H1 (cell line): ENCODE measurements at regions not wholly inside any gene's neighbourhood (a gene's known extent, or its start where the extent isn't known, plus 50 kb on each side); places are given as distances from the start of the nearest gene placed in this dataset.

Experiments
- FOSL1 ChIP-seq: IDR thresholded peaks from 2 replicates; pipeline ENCODE4 v1.6.1; 2011; ENCODE audit warnings: mild to moderate bottlenecking, low read depth, low read length, moderate library complexity; ENCODE audit not compliant: insufficient read depth
- SIRT6 ChIP-seq: IDR thresholded peaks from one replicate; pipeline ENCODE4 v1.7.1; 2012; ENCODE audit warnings: low read length, inconsistent platforms
- SIX5 ChIP-seq: IDR thresholded peaks from 2 replicates; pipeline ENCODE4 v1.6.1; 2011; ENCODE audit warnings: mild to moderate bottlenecking, low read depth, low read length
- SRF ChIP-seq: IDR thresholded peaks from 2 replicates; pipeline ENCODE4 v1.6.1; 2011; ENCODE audit warnings: mild to moderate bottlenecking, low read depth, low read length, moderate library complexity
- TAF7 ChIP-seq: optimal IDR thresholded peaks from 2 replicates; pipeline ENCODE3; 2011; ENCODE audit warnings: low read depth, mild to moderate bottlenecking, inconsistent platforms, low read length, moderate library complexity, borderline replicate concordance
- TCF12 ChIP-seq: IDR thresholded peaks from 2 replicates; pipeline ENCODE4 v1.6.1; 2011; ENCODE audit warnings: low read depth, mild to moderate bottlenecking, low read length
- YY1 ChIP-seq: IDR thresholded peaks from 2 replicates; pipeline ENCODE4 v1.6.1; 2011; ENCODE audit warnings: low read depth, mild to moderate bottlenecking, low read length
- TF ChIP-seq, protein P1 (sequence below): fragments of 300-600 bp; sonication (generic); IDR thresholded peaks from 2 replicates; pipeline ENCODE4 v1.7.1; 2012; ENCODE audit warnings: low read length, moderate library complexity, mild to moderate bottlenecking, inconsistent platforms; ENCODE audit not compliant: insufficient replicate concordance

DNA sequence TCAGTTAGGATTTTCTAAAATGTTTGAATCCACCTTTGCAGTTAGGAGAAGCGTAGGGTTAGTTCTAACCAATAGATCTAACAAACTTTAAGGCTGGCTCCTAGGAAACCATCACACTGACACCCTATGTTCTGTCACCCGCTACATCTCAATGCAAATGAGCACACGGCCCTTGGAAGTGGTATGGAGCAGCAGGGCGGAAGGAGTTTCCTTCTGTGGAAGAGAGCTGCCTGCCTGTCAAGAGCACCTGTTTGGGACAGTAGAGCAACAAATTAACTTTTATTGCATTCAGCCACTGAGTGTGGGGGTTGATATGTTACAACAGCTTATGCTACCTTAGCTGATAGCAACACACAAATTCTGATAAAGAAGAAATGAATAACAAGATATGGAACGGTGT, 306.9 kb upstream of the RAB6C start (continued):
- TF ChIP-seq, protein P1, sequence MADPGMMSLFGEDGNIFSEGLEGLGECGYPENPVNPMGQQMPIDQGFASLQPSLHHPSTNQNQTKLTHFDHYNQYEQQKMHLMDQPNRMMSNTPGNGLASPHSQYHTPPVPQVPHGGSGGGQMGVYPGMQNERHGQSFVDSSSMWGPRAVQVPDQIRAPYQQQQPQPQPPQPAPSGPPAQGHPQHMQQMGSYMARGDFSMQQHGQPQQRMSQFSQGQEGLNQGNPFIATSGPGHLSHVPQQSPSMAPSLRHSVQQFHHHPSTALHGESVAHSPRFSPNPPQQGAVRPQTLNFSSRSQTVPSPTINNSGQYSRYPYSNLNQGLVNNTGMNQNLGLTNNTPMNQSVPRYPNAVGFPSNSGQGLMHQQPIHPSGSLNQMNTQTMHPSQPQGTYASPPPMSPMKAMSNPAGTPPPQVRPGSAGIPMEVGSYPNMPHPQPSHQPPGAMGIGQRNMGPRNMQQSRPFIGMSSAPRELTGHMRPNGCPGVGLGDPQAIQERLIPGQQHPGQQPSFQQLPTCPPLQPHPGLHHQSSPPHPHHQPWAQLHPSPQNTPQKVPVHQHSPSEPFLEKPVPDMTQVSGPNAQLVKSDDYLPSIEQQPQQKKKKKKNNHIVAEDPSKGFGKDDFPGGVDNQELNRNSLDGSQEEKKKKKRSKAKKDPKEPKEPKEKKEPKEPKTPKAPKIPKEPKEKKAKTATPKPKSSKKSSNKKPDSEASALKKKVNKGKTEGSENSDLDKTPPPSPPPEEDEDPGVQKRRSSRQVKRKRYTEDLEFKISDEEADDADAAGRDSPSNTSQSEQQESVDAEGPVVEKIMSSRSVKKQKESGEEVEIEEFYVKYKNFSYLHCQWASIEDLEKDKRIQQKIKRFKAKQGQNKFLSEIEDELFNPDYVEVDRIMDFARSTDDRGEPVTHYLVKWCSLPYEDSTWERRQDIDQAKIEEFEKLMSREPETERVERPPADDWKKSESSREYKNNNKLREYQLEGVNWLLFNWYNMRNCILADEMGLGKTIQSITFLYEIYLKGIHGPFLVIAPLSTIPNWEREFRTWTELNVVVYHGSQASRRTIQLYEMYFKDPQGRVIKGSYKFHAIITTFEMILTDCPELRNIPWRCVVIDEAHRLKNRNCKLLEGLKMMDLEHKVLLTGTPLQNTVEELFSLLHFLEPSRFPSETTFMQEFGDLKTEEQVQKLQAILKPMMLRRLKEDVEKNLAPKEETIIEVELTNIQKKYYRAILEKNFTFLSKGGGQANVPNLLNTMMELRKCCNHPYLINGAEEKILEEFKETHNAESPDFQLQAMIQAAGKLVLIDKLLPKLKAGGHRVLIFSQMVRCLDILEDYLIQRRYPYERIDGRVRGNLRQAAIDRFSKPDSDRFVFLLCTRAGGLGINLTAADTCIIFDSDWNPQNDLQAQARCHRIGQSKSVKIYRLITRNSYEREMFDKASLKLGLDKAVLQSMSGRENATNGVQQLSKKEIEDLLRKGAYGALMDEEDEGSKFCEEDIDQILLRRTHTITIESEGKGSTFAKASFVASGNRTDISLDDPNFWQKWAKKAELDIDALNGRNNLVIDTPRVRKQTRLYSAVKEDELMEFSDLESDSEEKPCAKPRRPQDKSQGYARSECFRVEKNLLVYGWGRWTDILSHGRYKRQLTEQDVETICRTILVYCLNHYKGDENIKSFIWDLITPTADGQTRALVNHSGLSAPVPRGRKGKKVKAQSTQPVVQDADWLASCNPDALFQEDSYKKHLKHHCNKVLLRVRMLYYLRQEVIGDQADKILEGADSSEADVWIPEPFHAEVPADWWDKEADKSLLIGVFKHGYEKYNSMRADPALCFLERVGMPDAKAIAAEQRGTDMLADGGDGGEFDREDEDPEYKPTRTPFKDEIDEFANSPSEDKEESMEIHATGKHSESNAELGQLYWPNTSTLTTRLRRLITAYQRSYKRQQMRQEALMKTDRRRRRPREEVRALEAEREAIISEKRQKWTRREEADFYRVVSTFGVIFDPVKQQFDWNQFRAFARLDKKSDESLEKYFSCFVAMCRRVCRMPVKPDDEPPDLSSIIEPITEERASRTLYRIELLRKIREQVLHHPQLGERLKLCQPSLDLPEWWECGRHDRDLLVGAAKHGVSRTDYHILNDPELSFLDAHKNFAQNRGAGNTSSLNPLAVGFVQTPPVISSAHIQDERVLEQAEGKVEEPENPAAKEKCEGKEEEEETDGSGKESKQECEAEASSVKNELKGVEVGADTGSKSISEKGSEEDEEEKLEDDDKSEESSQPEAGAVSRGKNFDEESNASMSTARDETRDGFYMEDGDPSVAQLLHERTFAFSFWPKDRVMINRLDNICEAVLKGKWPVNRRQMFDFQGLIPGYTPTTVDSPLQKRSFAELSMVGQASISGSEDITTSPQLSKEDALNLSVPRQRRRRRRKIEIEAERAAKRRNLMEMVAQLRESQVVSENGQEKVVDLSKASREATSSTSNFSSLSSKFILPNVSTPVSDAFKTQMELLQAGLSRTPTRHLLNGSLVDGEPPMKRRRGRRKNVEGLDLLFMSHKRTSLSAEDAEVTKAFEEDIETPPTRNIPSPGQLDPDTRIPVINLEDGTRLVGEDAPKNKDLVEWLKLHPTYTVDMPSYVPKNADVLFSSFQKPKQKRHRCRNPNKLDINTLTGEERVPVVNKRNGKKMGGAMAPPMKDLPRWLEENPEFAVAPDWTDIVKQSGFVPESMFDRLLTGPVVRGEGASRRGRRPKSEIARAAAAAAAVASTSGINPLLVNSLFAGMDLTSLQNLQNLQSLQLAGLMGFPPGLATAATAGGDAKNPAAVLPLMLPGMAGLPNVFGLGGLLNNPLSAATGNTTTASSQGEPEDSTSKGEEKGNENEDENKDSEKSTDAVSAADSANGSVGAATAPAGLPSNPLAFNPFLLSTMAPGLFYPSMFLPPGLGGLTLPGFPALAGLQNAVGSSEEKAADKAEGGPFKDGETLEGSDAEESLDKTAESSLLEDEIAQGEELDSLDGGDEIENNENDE = no peak
- no peak for TF ChIP-seq FOSL1
- TF ChIP-seq SRF = no peak
- no peak for TF ChIP-seq TCF12
- no peak for TF ChIP-seq SIX5
- no peak for TF ChIP-seq SIRT6
- TF ChIP-seq TAF7 = no peak
- TF ChIP-seq YY1 = no peak
